Epithelial cell of proximal tubule (primary cell): ENCODE measurements at regions not wholly inside any gene's neighbourhood (a gene's known extent, or its start where the extent isn't known, plus 50 kb on each side); places are given as distances from the start of the nearest gene placed in this dataset.
"Not testable (repeated sequence)": the region's sequence is repeated elsewhere in the genome, so short reads cannot be mapped to it uniquely, and the experiment has no call there.

ENCODE experiments used
- DNase-seq: peaks from one replicate; pipeline ENCODE4 v3.0.0-alpha.2; 2011; ENCODE audit warnings: low read depth
- H3K4me3 ChIP-seq: 2 replicates; pipeline ENCODE4 v1.5.1; 2011; ENCODE audit warnings: low read depth, mild to moderate bottlenecking, low read length
- CTCF ChIP-seq: conservative IDR thresholded peaks from 2 replicates; pipeline ENCODE4 v1.5.1; 2012; ENCODE audit warnings: low read depth, mild to moderate bottlenecking, low read length

- no peak overlapping the region for H3K4me3 ChIP-seq
- TF ChIP-seq CTCF = no peak
- DNase-seq = no peak
Observed at GRCh38 chr5:168135897-168136296, 155.5 kb upstream of the WWC1 start.

GRCh38 chr5:168136340-168136739, 155.1 kb upstream of the WWC1 start:
- TF ChIP-seq CTCF = no peak
- H3K4me3 ChIP-seq = no peak overlapping the region
- no peak for DNase-seq

GRCh38 chr5:168137265-168137664, 154.2 kb upstream of the WWC1 start:
- no peak for DNase-seq
- no peak overlapping the region for H3K4me3 ChIP-seq

GRCh38 chr5:168140241-168140640, 151.2 kb upstream of the WWC1 start:
- TF ChIP-seq CTCF = no peak
- DNase-seq = no peak
- no peak overlapping the region for H3K4me3 ChIP-seq

More at GRCh38 chr5:168137265-168137664, 154.2 kb upstream of the WWC1 start:
- TF ChIP-seq CTCF = no peak

- DNase-seq = no peak
- no peak for TF ChIP-seq CTCF
- H3K4me3 ChIP-seq = no peak overlapping the region
Observed at GRCh38 chr5:168142402-168142801, 149.0 kb upstream of the WWC1 start.

GRCh38 chr5:168143521-168143920, 147.9 kb upstream of the WWC1 start:
- not testable (repeated sequence) for H3K4me3 ChIP-seq, DNase-seq

GRCh38 chr5:168147106-168147505, 144.3 kb upstream of the WWC1 start:
- no peak for TF ChIP-seq CTCF
- DNase-seq = no peak
- no peak overlapping the region for H3K4me3 ChIP-seq
